ENCODE measurements at regions not wholly inside any gene's neighbourhood (a gene's known extent, or its start where the extent isn't known, plus 50 kb on each side); places are given as distances from the start of the nearest gene placed in this dataset.

- no peak overlapping the region for H3K4me3 ChIP-seq (ENCODE audit: low read length)
- ATAC-seq, result no peak
- no peak for DNase-seq
- peaks cover 12% of the 10 kb centered on the region for H3K9me3 ChIP-seq (ENCODE audit: control insufficient read depth, insufficient read depth, low read length)
- Mint-ChIP-seq H3K4me3 (no peak overlapping the region), H3K27me3 (ENCODE audit: low read depth in 2 of 2) (peaks cover 23 to 29% of the 10 kb centered on the region in 2 donors), H3K27ac (no peak overlapping the region), H3K9me3 (peaks cover 10 to 13% of the 10 kb centered on the region in 2 donors), H3K4me1 (no peaks in the 10 kb centered on the region), H3K36me3 (peaks cover 21% of the 10 kb centered on the region)
- H3K36me3 ChIP-seq (ENCODE audit: control insufficient read depth, insufficient read depth, low read length), result no peaks in the 10 kb centered on the region
- H3K4me1 ChIP-seq (ENCODE audit: control insufficient read depth, insufficient read depth, low read length), result no peaks in the 10 kb centered on the region
- 76% methylated on average over 5 of the region's 6 CpGs for WGBS (ENCODE audit: insufficient coverage)
- intact Hi-C loops (cut with micrococcal nuclease), result no loop called here
- no peak overlapping the region for H3K27ac ChIP-seq (ENCODE audit: low read length)
- no peak for TF ChIP-seq CTCF (IDR thresholded peaks at IDR 0.05)
- no peaks in the 10 kb centered on the region for H3K27me3 ChIP-seq (ENCODE audit: control insufficient read depth, insufficient read depth, low read length)
Observed at GRCh38 chr22:19645391-19645790, 68.9 kb upstream of the SEPTIN5 start.

GRCh38 chr22:19645905-19646304 lies 68.4 kb upstream of the SEPTIN5 start:
- H3K36me3 Mint-ChIP-seq, result peaks cover 21% of the 10 kb centered on the region
- Histone ChIP-seq H3K27me3 (ENCODE audit: control insufficient read depth, insufficient read depth, low read length) (no peaks in the 10 kb centered on the region), H3K4me3 (ENCODE audit: low read length) (no peak overlapping the region), H3K4me1 (ENCODE audit: control insufficient read depth, insufficient read depth, low read length) (no peaks in the 10 kb centered on the region), H3K36me3 (ENCODE audit: control insufficient read depth, insufficient read depth, low read length) (no peaks in the 10 kb centered on the region), H3K27ac (ENCODE audit: low read length) (no peak overlapping the region), H3K9me3 (ENCODE audit: control insufficient read depth, insufficient read depth, low read length) (peaks cover 12% of the 10 kb centered on the region)
- 79% methylated on average over 7 of the region's 7 CpGs for WGBS (ENCODE audit: insufficient coverage)
- no peak for TF ChIP-seq CTCF (IDR thresholded peaks at IDR 0.05)
- H3K27ac Mint-ChIP-seq, result no peak overlapping the region
- H3K27me3 Mint-ChIP-seq (ENCODE audit: low read depth in 2 of 2), result peaks cover 25 to 33% of the 10 kb centered on the region in 2 donors
- intact Hi-C loops (cut with micrococcal nuclease), result no loop called here
- H3K4me1 Mint-ChIP-seq, result no peaks in the 10 kb centered on the region
- ATAC-seq (no peak), DNase-seq (no peak)
- H3K9me3 Mint-ChIP-seq, result peaks cover 10 to 13% of the 10 kb centered on the region in 2 donors
- no peak overlapping the region for H3K4me3 Mint-ChIP-seq

DNA sequence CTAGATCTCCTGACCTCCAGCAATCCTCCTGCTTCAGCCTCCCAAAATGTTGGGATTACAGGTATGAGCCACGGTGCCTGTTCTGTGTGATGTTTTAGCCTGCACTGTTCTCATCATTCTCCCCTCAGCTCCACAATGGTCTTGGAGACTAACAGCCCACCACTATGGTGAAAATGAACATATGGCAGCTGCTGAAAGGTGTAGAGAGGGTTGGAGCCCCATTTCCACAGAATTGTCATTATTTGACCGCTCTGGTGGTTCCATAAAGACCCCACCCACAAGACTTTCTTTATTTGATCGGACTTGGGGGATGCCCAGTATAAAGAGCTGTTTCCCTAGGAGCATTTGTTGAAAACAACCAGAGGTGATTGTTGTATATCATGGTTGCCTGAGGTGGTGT lies 67.9 kb upstream of the SEPTIN5 start:
- Mint-ChIP-seq H3K27me3 (ENCODE audit: low read depth in 2 of 2) (peaks cover 25 to 36% of the 10 kb centered on the region in 2 donors), H3K4me1 (no peaks in the 10 kb centered on the region), H3K36me3 (peaks cover 21% of the 10 kb centered on the region), H3K9me3 (peaks cover 10 to 13% of the 10 kb centered on the region in 2 donors), H3K27ac (no peak overlapping the region), H3K4me3 (no peak overlapping the region)
- Histone ChIP-seq H3K4me1 (ENCODE audit: control insufficient read depth, insufficient read depth, low read length) (no peaks in the 10 kb centered on the region), H3K9me3 (ENCODE audit: control insufficient read depth, insufficient read depth, low read length) (peaks cover 12% of the 10 kb centered on the region), H3K36me3 (ENCODE audit: control insufficient read depth, insufficient read depth, low read length) (no peaks in the 10 kb centered on the region), H3K4me3 (ENCODE audit: low read length) (no peak overlapping the region), H3K27ac (ENCODE audit: low read length) (no peak overlapping the region), H3K27me3 (ENCODE audit: control insufficient read depth, insufficient read depth, low read length) (no peaks in the 10 kb centered on the region)
- TF ChIP-seq CTCF (IDR thresholded peaks at IDR 0.05), result no peak
- DNase-seq (no peak), ATAC-seq (no peak)
- intact Hi-C loops (cut with micrococcal nuclease), result no loop called here
- WGBS (ENCODE audit: insufficient coverage), result 87% methylated on average over 3 of the region's 3 CpGs

GRCh38 chr22:19648419-19648929 lies 65.8 kb upstream of the SEPTIN5 start:
- H3K4me1 Mint-ChIP-seq, result no peaks in the 10 kb centered on the region
- peaks cover 10 to 13% of the 10 kb centered on the region in 2 donors for H3K9me3 Mint-ChIP-seq
- 97% methylated on average over 2 of the region's 3 CpGs for WGBS (ENCODE audit: insufficient coverage)
- H3K27me3 Mint-ChIP-seq (ENCODE audit: low read depth in 2 of 2), result peaks cover 25 to 34% of the 10 kb centered on the region in 2 donors
- H3K27ac ChIP-seq (ENCODE audit: low read length), result no peak overlapping the region
- no peak overlapping the region for H3K27ac Mint-ChIP-seq
- no peak for DNase-seq
- H3K4me3 ChIP-seq (ENCODE audit: low read length), result no peak overlapping the region
- H3K4me3 Mint-ChIP-seq, result no peak overlapping the region
- H3K27me3 ChIP-seq (ENCODE audit: control insufficient read depth, insufficient read depth, low read length), result no peaks in the 10 kb centered on the region
- no peaks in the 10 kb centered on the region for H3K36me3 ChIP-seq (ENCODE audit: control insufficient read depth, insufficient read depth, low read length)
- H3K9me3 ChIP-seq (ENCODE audit: control insufficient read depth, insufficient read depth, low read length), result peaks cover 12% of the 10 kb centered on the region
- H3K36me3 Mint-ChIP-seq, result peaks cover 21% of the 10 kb centered on the region
- H3K4me1 ChIP-seq (ENCODE audit: control insufficient read depth, insufficient read depth, low read length), result no peaks in the 10 kb centered on the region
- no peak for TF ChIP-seq CTCF (IDR thresholded peaks at IDR 0.05)
- no peak for ATAC-seq
- intact Hi-C loops (cut with micrococcal nuclease), result no loop called here

Measured in natural killer cell (primary cell).